COR-L47 (cell line): ENCODE measurements at regions not wholly inside any gene's neighbourhood (a gene's known extent, or its start where the extent isn't known, plus 50 kb on each side); places are given as distances from the start of the nearest gene placed in this dataset.
A peak's percentile ranks its signal among the peaks of the same experiment; 100 is the strongest.

Experiments used
- DNase-seq: peaks from one replicate; lab custom pipeline; 2025; lab: John Stamatoyannopoulos, UW

DNA sequence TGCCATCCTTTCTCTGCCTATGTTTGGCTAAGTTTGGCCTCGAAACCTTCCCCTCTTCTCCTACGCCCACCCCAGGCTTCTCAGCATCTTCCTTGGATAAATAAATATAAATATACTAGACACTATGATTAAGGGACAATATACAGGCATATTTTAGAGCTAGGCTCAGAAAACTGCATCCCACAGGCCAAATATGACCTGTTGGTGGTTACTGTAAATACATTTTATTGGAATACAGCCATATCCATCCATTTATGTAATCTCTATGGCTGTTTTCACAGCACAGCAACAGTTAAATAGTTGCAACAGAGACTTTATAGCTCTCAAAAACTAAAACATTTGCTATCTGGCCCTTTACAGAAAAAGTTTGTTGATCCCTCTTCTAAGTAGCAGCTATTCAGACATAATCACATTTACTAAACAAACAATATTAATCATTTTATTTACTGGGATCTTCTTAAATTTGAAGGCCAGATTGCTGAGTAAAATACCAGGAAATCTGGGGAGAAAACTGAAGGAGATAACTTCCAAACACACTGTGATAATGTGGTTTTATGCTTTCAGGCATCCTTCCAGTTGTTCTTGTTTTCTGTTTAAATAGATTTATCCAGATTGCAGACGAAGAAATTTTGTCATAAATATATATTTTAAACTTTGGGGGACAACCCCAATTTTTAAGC lies 269.7 kb upstream of the THRB start:
- DNase-seq: peak; percentile 24

GRCh38 chr3:24765399-24765798 lies 270.7 kb upstream of the THRB start:
- no peak for DNase-seq

GRCh38 chr3:24769918-24770317 lies 275.3 kb upstream of the THRB start:
- DNase-seq: no peak

GRCh38 chr3:24773798-24774197 lies 279.1 kb upstream of the THRB start:
- peak; percentile 34 for DNase-seq

GRCh38 chr3:24780991-24781390 lies 286.3 kb upstream of the THRB start:
- no peak for DNase-seq

- no peak for DNase-seq
Observed at GRCh38 chr3:24781454-24781853, 286.8 kb upstream of the THRB start.

DNA sequence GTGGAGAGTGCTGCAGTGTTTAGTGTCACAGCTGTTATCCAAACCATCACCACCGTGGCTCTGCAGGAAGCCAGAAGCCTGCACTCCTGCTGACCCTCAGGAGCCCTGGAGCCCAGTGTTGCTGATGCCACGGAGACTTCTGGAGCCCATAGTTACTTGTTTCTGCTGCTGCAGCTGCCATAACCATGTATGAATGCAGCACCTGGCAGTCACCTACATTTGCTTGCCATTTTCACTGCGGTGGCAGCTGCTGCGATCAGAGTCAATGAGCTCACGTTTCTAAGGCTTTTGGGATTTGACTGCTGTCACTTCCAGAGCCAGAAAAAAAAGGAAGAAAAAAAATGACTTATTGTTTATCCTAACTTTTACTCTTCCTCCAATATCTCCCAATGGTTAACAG lies 299.2 kb upstream of the THRB start:
- DNase-seq: peak; percentile 27

DNA sequence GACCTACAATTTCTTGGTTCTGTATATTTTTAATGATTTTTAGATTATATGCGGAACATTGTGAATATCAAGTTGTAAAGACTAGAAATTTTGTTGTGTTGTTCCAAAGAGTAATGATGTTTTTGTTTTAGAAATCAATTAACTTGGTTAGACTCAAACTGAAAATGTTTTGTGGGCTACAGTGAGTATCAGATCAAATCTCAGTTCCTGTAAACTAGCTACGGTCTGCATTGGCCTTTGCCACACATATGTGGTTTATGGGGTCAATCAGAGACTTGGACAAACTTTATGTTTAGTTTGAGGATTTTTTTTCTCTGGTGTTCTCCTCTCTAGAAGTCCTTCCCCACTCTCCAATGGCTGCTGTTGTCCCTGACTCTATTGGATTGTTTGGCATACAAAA lies 308.0 kb upstream of the THRB start:
- DNase-seq: no peak

- DNase-seq: no peak
Observed at GRCh38 chr3:24804095-24804494, 309.4 kb upstream of the THRB start.

DNA sequence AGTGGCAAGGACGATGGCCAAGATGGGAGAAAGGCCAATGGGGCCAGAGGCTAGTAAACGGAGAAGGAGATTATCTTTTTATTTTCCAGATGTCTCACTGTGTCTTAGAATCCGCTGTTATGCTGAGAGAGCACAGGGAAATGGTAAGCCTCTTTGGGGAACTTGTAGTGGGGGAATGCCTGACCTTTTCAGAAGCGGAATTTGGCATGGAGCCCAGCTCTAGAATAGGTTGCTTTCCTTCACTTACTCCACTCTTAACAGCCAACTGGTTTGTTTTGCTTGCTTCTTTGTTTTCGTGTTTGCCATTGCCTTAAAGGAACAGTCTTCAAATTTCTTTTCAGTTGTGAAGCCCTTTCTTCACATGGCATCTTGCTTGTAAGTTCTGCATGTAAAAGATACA lies 316.2 kb upstream of the THRB start:
- no peak for DNase-seq

DNA sequence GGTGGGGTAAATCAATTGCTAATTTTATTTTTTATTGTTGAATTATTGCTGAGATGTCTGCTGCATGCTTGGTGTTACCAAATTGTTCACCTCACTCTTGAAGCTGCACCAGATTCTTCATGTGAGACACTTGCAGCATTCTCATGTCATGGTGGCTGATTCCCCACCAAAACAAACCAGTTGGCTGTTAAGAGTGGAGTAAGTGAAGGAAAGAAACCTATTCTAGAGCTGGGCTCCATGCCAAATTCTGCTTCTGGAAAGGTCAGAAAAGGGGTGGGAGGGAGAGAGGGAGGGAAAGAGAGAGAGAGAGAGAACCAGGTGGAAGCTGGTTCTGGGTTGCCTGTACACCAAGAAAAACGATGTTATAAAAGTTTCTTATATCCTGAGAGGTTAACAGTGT lies 317.5 kb upstream of the THRB start:
- DNase-seq: no peak

DNA sequence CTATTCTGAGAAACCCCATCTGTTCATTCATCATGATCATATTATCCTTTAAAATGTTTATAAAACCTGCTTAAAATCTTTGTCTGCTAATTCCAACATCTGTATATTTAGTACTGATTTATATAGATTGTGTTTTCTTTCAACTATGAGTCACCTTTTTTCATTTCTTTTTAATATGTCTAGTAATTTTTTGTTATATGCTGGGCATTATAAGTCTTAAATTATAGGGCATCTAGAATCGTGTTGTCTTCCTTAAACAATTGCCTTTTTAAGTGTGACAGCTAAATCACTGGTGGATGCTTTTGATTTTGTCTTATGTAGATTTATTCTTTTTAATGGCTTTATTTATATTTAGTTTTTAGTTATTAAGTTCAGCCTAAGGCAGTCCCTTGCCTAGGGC lies 323.4 kb upstream of the THRB start:
- no peak for DNase-seq

DNA sequence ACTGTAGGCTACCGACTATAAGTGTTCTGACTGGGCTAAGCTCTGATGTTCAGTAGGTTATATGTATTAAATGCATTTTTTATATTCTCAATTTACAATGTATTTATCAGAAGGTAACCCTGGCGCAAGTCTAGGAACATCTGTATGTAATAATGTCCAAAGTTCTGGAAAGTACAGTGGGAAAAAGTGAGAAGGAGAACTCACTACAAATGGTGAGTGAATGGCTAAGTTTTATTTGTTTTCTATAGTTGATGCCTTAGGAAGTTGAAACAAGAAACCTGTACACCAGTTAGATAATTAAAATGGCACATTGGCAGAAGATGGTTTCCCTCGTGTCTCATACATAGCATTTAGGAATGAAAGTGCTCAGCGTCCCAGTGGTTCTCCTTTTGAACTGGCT lies 333.4 kb upstream of the THRB start:
- no peak for DNase-seq

- no peak for DNase-seq
Observed at GRCh38 chr3:24828551-24828950, 333.9 kb upstream of the THRB start.

DNA sequence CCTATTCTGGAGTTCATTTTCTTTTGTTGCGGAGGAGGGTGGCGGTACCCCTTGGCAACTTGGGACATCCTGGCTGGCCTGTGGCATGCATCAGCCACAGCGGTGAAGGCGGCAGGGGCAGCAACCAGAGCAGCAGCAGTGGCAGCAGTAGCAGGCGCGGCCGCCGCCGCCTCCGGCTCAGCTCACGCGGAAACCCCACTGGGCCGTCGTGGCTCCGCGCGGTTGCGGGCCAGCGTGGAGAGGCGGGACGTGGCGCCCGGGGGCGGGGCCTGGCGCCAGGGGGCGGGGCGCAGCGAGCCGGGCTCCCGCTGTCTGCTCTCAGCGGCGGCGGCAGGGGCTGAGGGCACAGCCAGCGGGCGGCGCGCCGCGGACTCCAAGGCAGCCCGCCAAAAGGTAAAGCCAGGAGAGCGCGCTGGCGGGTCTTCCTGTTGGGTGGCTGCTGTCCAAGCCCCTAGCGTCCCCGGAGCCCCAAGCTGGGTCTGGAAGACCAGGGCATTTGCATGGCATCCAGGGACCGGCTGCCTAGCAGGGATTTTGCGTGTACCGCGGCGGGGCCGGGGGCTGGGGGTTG lies 334.4 kb upstream of the THRB start:
- DNase-seq: peak; percentile 53

GRCh38 chr3:24829629-24830229 lies 335.1 kb upstream of the THRB start:
- peak; percentile 10 for DNase-seq

DNA sequence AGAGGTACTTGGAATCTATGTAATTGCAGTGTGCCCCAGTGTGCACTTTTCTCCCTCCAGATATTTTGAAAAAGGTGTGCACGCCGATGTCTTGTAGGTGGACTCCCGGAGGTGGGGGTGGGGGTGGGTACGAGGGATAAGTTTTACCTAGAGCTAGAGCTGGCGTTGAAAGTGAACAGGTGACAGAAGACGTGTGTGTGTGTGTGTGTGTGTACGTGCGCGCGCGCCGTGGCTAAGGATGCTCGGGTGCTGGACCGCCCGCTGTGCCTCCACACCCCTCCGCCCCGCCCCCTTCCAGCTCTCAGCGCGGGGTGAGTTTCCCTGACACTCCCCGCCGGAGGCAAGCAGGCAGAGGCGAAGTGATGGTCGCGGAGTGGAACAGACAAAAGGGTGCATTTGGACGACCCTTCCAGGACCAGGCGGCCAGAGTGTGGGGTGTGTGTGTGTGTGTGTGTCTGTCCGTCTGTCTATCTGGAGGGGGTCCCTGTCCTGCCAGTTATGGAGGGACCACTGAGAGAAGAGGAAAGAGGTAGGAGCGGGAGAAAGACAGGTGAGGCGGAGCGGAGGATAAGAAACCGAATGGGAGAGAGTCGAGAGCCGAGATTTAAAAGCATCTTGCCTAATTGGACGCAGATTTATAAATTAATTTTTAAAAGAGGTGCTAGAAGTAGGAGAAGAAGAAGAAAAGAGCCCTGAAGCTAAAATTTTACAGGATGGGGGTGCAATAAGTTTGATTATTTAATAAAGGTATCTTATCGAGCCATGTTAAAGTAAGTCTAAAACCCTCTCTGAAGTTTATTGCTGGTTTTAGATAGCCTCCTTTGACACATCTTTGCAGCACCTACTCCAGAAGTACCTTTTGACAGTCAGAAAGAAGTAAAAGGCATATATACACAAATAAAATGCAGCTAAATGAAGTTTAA lies 335.8 kb upstream of the THRB start:
- no peak for DNase-seq

GRCh38 chr3:24831221-24831620 lies 336.6 kb upstream of the THRB start:
- DNase-seq: no peak

DNA sequence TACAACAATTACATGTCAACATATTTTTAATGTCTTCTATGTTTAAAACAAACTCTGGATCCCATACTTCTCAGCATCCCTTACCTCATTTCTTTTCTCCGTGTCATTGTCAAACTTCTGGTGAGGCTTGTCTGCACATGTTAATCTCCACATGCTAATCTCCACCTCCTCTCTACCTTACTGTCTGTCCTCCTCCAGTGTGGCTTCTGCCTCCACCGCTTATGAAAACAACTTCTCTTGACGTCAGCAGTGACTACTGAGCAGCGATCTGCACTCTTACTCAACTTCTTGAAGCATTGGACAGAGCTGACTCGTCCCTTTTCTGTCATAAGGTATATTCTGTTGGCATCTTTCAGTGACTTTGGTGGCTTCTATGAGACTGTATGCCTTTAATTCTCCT lies 338.2 kb upstream of the THRB start:
- no peak for DNase-seq

DNA sequence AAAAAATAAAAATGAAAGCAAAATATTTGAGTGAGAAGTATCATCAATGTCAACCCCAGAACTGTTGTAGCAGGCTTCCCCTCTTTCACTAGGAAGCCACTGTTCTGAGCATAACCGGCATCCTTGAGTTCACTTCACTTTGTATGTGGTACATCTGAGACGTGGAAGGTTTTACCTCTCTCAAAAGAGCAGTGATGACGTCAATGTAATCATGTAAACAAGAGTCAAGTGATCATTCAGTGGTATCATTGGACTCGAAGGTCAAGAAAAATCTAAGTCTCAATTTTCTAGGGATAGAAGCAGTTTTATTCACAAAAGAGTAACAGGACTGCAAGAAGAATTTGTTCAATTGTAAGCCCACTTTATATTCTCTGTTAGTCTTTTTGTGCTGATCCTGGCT lies 339.8 kb upstream of the THRB start:
- DNase-seq: no peak

- DNase-seq: no peak
Observed at GRCh38 chr3:24835510-24835909, 340.9 kb upstream of the THRB start.

- DNase-seq: no peak
Observed at GRCh38 chr3:24837601-24838000, 343.0 kb upstream of the THRB start.

GRCh38 chr3:24838533-24838932 lies 343.9 kb upstream of the THRB start:
- no peak for DNase-seq
